GM21390 (cell line): ENCODE measurements at regions not wholly inside any gene's neighbourhood (a gene's known extent, or its start where the extent isn't known, plus 50 kb on each side); places are given as distances from the start of the nearest gene placed in this dataset.
"Not testable (repeated sequence)": the region's sequence is repeated elsewhere in the genome, so short reads cannot be mapped to it uniquely, and the experiment has no call there.

Experiments
- ATAC-seq: cut with Tn5 transposase; IDR thresholded peaks from one replicate; pipeline ENCODE4 v1.9.1; 2021; ENCODE audit not compliant: unreplicated experiment

- ATAC-seq: no peak
Measured at GRCh38 chr1:79950511-79950910, 944.0 kb upstream of the ADGRL4 start.

GRCh38 chr1:79945391-79945790 is 938.9 kb upstream of the ADGRL4 start:
- ATAC-seq: no peak

- no peak for ATAC-seq
Measured at GRCh38 chr1:79929356-79929755, 922.8 kb upstream of the ADGRL4 start.

- no peak for ATAC-seq
Measured at GRCh38 chr1:79928901-79929300, 922.4 kb upstream of the ADGRL4 start.

- no peak for ATAC-seq
Measured at GRCh38 chr1:79920960-79921669, 914.6 kb upstream of the ADGRL4 start.

- no peak for ATAC-seq
Measured at GRCh38 chr1:79914896-79915295, 908.4 kb upstream of the ADGRL4 start.

- no peak for ATAC-seq
Measured at GRCh38 chr1:79912813-79913212, 906.3 kb upstream of the ADGRL4 start.

GRCh38 chr1:79903321-79903720 is 896.8 kb upstream of the ADGRL4 start:
- no peak for ATAC-seq

GRCh38 chr1:79902418-79902817 is 895.9 kb upstream of the ADGRL4 start:
- ATAC-seq: no peak

- ATAC-seq: no peak
Measured at GRCh38 chr1:79899914-79900313, 893.4 kb upstream of the ADGRL4 start.

- ATAC-seq: no peak
Measured at GRCh38 chr1:79896140-79896539, 889.6 kb upstream of the ADGRL4 start.

- no peak for ATAC-seq
Measured at GRCh38 chr1:79895573-79895972, 889.0 kb upstream of the ADGRL4 start.

GRCh38 chr1:79894129-79894528 is 887.6 kb upstream of the ADGRL4 start:
- not testable (repeated sequence) for ATAC-seq

- no peak for ATAC-seq
Measured at GRCh38 chr1:79887059-79887458, 880.5 kb upstream of the ADGRL4 start.

GRCh38 chr1:79885101-79885500 is 878.6 kb upstream of the ADGRL4 start:
- no peak for ATAC-seq

GRCh38 chr1:79877086-79877485 is 870.6 kb upstream of the ADGRL4 start:
- no peak for ATAC-seq

- no peak for ATAC-seq
Measured at GRCh38 chr1:79875187-79875586, 868.7 kb upstream of the ADGRL4 start.

- no peak for ATAC-seq
Measured at GRCh38 chr1:79874289-79874688, 867.8 kb upstream of the ADGRL4 start.

GRCh38 chr1:79859212-79859948 is 852.9 kb upstream of the ADGRL4 start:
- no peak for ATAC-seq

GRCh38 chr1:79852004-79852403 is 845.5 kb upstream of the ADGRL4 start:
- ATAC-seq: peak; percentile 73

GRCh38 chr1:79849388-79849787 is 842.9 kb upstream of the ADGRL4 start:
- ATAC-seq: no peak

GRCh38 chr1:79848316-79848715 is 841.8 kb upstream of the ADGRL4 start:
- no peak for ATAC-seq

GRCh38 chr1:79847700-79848099 is 841.2 kb upstream of the ADGRL4 start:
- ATAC-seq: no peak
